ENCODE measurements at regions not wholly inside any gene's neighbourhood (a gene's known extent, or its start where the extent isn't known, plus 50 kb on each side); places are given as distances from the start of the nearest gene placed in this dataset.

DNA sequence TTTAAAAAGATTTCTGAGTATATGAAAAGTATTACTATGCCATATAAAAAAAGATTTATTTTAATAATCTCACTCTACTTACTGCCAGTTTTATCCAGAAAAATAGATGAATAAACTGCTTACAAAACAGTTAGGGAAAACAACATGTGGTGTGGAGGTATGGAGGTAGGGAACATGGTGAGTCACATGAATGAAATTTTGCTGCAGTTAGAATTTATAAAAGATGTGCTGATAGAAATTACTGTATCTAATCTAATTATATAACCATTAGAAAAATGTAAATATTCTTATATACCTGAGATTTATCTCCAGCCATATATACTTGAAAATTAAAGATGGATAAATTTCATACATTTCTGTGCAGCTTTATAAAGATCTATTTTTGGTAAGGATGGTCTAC, 184.0 kb upstream of the ANK2 start:
- no peak for TF ChIP-seq REST (IDR thresholded peaks at IDR 0.05; ENCODE audit: borderline replicate concordance)
- no peak for TF ChIP-seq EP300 (conservative IDR thresholded peaks at IDR 0.05; ENCODE audit: poor library complexity, severe bottlenecking)
- TF ChIP-seq, protein P1, sequence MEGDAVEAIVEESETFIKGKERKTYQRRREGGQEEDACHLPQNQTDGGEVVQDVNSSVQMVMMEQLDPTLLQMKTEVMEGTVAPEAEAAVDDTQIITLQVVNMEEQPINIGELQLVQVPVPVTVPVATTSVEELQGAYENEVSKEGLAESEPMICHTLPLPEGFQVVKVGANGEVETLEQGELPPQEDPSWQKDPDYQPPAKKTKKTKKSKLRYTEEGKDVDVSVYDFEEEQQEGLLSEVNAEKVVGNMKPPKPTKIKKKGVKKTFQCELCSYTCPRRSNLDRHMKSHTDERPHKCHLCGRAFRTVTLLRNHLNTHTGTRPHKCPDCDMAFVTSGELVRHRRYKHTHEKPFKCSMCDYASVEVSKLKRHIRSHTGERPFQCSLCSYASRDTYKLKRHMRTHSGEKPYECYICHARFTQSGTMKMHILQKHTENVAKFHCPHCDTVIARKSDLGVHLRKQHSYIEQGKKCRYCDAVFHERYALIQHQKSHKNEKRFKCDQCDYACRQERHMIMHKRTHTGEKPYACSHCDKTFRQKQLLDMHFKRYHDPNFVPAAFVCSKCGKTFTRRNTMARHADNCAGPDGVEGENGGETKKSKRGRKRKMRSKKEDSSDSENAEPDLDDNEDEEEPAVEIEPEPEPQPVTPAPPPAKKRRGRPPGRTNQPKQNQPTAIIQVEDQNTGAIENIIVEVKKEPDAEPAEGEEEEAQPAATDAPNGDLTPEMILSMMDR (IDR thresholded peaks at IDR 0.05; ENCODE audit: poor library complexity, severe bottlenecking): no peak
- TF ChIP-seq POLR2AphosphoS5 (IDR thresholded peaks at IDR 0.05): no peak
- no peak for TF ChIP-seq RAD21 (conservative IDR thresholded peaks at IDR 0.05)
- TF ChIP-seq EZH2 (IDR thresholded peaks at IDR 0.05; ENCODE audit: borderline replicate concordance, insufficient read depth, low read length, poor library complexity, severe bottlenecking): no peak
- TF ChIP-seq TAF1 (IDR thresholded peaks at IDR 0.05; ENCODE audit: low read depth): no peak
- TF ChIP-seq SMC3 (conservative IDR thresholded peaks at IDR 0.05; ENCODE audit: poor library complexity): no peak

Data from neural cell (in vitro differentiated cells).